Cerebellar nuclear complex (tissue), 1 donor: ENCODE measurements at regions not wholly inside any gene's neighbourhood (a gene's known extent, or its start where the extent isn't known, plus 50 kb on each side); places are given as distances from the start of the nearest gene placed in this dataset.

Experiments
- DNase-seq, 2 experiments: peaks; one replicate each; lab custom pipeline; 2025; lab: John Stamatoyannopoulos, UW

DNA sequence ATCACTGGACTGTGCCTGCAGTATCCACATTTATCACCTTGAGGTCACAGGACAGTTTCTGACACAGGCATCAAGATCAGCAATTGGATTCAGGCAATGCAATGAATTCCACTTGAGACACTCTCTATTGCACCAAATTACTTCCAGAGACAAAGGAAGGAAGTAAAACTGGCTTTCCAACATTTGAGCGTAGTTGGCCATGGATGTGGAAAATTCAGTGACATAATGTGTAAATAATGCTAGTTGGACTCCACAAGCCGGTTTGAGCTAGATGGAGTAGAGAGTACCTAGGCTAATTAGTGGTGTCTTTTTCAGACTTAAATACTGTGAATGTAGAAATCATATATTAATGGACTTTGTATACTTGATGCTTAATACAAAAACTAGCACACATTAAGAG is 168.3 kb upstream of the SYT1 start:
- no peak for DNase-seq

DNA sequence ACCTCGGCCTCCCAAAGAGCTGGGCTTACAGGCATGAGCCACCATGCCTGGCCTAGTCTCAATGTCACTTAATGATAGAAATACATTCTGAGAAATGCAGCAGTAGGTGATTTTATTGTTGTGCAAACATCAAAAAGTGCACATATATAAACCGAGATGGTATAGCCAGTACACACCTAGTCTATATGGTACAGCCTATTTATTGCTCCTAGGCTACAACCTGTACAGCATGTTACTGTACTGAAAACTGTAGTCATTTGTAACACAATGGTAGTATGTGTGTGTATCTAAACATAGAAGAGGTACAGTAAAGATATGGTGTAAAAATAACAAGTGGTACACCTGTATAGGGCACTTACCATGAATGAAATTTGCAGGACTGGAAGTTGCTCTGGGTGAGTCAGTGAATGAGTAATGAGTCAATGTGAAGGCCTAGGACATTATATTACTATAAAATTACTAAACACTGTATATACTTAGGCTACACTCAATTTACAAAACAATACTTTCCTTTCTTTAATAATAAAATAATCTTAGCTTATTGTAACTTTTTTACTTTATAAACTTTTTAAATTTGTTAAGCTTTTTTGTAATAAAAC is 166.7 kb upstream of the SYT1 start:
- no peak for DNase-seq

GRCh38 chr12:78698747-78699146 is 165.8 kb upstream of the SYT1 start:
- DNase-seq: no peak

GRCh38 chr12:78700565-78700964 is 164.0 kb upstream of the SYT1 start:
- no peak for DNase-seq

DNA sequence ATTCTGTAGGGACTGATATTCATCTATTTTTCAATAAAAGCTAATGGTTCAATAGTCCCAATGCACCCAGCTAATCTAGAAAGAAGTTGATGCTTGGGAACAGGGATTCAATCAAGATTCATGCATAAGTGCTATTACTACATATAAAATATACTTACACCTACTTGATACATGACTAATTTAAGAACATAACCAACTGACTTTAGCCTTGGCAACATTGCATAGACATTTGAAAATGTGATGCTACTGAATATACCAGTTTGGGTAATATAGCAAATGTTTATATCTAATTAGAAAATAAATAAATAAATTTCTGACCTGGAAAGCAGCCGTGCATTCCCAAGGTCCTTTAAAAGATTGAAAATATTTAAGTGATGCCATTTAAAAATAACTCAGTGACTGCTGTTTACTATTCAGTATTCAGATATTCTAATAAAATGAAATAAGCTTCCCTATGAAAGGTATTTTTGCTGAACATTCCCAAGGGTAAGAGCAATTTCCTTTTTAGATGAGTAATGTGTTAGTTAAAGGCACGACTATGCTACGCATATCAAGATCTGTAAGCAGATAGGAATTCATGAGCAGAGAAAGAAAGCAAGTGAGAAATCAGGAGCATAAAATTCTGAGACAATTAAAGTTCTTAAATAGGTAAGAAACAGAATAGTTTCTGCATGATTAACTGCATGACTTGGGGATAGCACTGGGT is 160.6 kb upstream of the SYT1 start:
- DNase-seq: no peak

- no peak for DNase-seq
Measured at GRCh38 chr12:78711954-78712353, 152.6 kb upstream of the SYT1 start.

- no peak for DNase-seq
Measured at GRCh38 chr12:78712834-78713481, 151.6 kb upstream of the SYT1 start.

DNA sequence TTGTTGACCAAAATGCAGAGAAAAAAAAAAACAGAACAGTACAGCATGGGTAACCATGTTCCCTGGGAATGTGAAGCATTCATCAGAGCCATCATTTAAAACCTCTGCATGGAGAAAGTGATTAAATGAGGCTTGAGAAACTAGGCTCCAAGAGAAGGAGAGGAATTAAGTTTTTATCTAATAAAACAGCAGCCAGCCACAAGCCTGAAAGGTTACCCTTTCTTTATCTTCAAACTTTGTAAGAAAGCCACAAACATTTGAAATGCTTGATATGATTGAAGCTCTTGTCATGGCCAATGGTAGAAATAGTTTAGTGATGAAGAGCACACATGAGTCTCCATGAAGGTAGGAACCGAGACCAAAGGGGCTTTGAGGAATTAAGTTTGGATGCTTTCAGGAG is 144.9 kb upstream of the SYT1 start:
- no peak for DNase-seq

DNA sequence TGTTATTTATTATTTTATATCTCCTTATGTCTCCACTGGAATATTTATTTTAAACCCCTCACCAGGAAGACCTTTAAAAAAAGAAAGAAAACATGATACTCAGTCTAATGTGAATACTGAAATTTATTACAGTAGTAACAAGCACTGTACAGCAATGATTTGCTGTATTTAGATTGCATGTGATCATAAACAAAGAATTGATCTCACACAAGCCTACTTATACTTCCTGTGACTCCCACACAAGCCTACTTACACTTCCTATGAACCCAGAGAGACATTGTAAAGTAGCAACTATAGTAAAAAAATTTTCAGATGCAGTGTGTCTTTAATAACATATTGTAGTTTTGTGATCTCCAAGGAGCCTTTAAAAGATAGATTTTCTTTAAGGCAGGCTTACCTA is 142.7 kb upstream of the SYT1 start:
- DNase-seq: no peak

DNA sequence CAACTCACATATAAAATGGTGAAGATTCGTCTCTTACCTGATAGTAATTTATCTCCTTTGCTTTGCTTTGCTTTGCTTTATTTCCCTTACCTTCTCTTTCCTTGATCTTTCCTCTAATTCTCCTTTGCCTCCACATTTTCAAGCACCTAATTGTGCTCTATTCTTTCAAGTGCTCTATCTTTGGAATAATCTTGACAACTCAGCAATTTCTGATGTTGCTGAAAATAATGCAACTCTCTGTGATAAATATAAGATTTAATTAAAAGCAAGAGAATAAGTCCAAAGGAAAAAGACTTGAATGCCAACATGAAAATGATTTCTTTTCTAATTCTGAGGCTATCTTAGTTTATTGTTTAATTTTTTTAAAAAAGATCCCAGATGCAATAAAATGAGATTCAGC is 139.5 kb upstream of the SYT1 start:
- no peak for DNase-seq

- no peak for DNase-seq
Measured at GRCh38 chr12:78725951-78726580, 138.5 kb upstream of the SYT1 start.

DNA sequence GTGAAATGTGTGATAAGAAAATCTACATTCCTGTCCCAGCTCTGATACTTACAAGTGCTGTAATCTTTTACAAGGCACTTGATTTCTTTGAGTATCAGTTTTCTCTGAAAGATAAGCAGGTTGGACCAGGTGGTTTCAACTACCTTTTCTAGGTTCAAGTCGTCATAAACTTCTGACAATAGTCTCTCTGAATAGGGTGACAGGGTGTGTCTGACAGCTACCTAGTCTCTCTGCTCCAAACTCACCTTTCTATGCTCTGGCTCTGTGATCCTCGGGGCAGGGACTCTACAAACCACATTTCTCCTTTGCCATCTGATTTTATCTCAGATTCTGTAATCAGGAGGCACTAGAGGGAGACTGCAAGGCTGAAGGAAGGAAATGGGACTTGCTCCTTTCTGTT is 137.7 kb upstream of the SYT1 start:
- DNase-seq: no peak

- DNase-seq: no peak
Measured at GRCh38 chr12:78732481-78732880, 132.1 kb upstream of the SYT1 start.

GRCh38 chr12:78739653-78740052 is 124.9 kb upstream of the SYT1 start:
- no peak for DNase-seq

DNA sequence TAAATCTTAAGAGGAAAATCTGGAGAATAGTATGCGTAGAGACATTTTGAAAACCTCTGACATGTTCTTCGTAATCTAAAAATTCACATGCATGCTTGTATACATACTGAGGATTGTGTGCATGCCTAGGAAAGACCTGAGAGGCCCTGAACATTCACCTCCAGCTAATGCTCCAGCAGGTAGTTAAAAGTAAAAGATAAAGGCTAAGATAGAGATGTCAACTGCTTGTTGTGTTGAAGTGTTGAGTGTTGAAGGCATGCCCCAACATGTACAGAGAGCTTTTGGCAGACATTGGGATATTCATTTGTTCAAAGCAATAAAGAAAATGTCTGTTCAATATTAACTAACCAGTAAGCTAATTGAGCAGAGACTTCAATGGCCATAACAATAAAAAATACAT is 118.6 kb upstream of the SYT1 start:
- no peak for DNase-seq

DNA sequence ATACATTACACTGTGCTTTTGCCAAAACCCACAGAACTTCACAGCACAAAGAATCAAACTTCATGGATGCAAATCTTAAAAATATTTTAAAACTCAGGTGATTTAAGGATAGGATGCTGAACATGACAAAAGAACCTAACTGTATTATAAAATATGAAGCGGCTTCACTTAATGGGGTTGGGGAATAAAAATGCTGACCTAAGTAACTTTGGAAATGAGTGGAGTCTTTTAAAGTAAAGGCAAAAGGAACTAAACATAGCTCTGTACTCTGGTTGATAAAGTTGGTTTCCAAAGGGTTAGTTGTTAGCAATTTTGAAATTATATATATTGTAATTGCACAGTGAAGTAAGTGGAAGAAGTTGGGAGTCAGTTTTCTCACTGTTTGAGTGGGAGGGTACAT is 111.5 kb upstream of the SYT1 start:
- DNase-seq: no peak

GRCh38 chr12:78756936-78757335 is 107.6 kb upstream of the SYT1 start:
- no peak for DNase-seq

DNA sequence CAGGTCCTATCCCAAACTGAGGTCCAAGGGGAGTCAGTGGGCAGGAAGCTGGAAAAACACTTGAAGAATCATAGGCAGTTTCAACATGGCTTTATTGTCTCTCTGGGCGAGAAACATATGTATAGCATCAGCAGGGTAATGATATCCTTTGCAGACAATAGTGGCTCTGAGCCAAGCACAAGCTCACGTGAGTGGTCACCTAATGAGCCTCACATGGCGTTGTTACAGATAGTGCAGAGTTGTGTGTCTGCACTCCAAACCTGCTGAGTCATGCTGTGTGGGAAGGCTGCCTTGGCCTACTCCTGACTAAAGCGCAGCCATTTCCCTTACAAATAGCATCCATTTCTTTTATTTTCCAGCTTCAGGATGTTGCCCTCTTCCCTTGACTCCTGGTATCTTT is 105.2 kb upstream of the SYT1 start:
- DNase-seq: no peak

DNA sequence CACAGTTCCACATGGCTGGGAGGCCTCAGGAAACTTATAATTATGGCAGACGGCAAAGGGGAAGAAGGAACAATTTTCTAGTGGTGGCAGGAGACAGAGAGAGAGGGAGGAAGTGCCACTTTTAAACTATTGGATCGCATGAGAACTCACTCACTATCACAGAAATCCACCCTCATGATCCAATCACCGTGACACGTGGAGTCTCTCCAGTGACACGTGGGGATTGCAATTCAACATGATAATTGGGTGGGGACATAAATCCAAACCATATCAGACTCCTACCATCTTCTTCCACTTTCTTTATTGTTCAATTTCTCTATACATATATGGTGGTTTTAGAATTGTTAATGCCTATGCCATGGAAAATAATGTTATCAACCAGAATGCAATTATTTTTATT is 103.7 kb upstream of the SYT1 start:
- no peak for DNase-seq

GRCh38 chr12:78764913-78765312 is 99.7 kb upstream of the SYT1 start:
- DNase-seq: no peak

- DNase-seq: no peak
Measured at GRCh38 chr12:78767264-78767981, 97.2 kb upstream of the SYT1 start.

- DNase-seq: no peak
Measured at GRCh38 chr12:78778339-78778738, 86.2 kb upstream of the SYT1 start.

- DNase-seq: no peak
Measured at GRCh38 chr12:78787576-78787975, 77.0 kb upstream of the SYT1 start.
